Gastrocnemius medialis (tissue), 4 donors: ENCODE measurements at regions not wholly inside any gene's neighbourhood (a gene's known extent, or its start where the extent isn't known, plus 50 kb on each side); places are given as distances from the start of the nearest gene placed in this dataset.

Source experiments
- CTCF ChIP-seq, 5 experiments: fragments of 450-650 bp in 3 of 5; fragments of 200-600 bp in 2 of 5; sonication (generic) in 2 of 5; IDR thresholded peaks in 4 of 5; conservative IDR thresholded peaks in 1 of 5; 1 replicate in 4 of 5; 2 replicates in 1 of 5; pipeline ENCODE4 v1.5.1; 2016 to 2019; ENCODE audit warnings: antibody characterized with exemption in 5 of 5, mild to moderate bottlenecking in 3 of 5, moderate library complexity in 3 of 5
- POLR2A ChIP-seq, 2 donors: fragments of 450-650 bp; IDR thresholded peaks; one replicate each; pipeline ENCODE4 v1.6.1; 2017; ENCODE audit warnings: antibody characterized with exemption in 2 of 2, mild to moderate bottlenecking in 2 of 2, moderate library complexity in 2 of 2

- TF ChIP-seq POLR2A (IDR thresholded peaks at IDR 0.05): no peak
- TF ChIP-seq CTCF (IDR thresholded peaks at IDR 0.05 in 4 of 5, conservative IDR thresholded peaks at IDR 0.05 in 1 of 5): no peak
Measured at GRCh38 chr6:23002044-23002619, 432.8 kb downstream of the HDGFL1 start.
